K562 (cell line): ENCODE measurements at regions not wholly inside any gene's neighbourhood (a gene's known extent, or its start where the extent isn't known, plus 50 kb on each side); places are given as distances from the start of the nearest gene placed in this dataset.

Experiments used
- ATAC-seq: fragments of 200-7000 bp; cut with Tn5 transposase; 3 replicates; pipeline ENCODE4 v1.9.1; 2020; ENCODE audit warnings: moderate library complexity
- BruUV-seq: library from RNA; stranded (reverse); fragments of 400-500 nt; replicated peaks from 2 replicates; lab custom pipeline; 2021; lab: Mats Ljungman, UMichigan
- CTCF ChIA-PET: fragments of 300-600 bp; formaldehyde crosslinking; extraction: SDS; loops from one replicate; lab custom pipeline; 2021; ENCODE audit warnings: low intra/inter-chr PET ratio; lab: Yijun Ruan, JAX
- POLR2A ChIA-PET: fragments of 300-600, 350-650 bp; sonication (Branson Sonifier 250); formaldehyde crosslinking; extraction: SDS; loops from one replicate; lab custom pipeline; 2021; ENCODE audit warnings: antibody characterized with exemption, inconsistent platforms; lab: Yijun Ruan, JAX
- DNase-seq, 4 experiments: peaks; one replicate each; pipeline versions ENCODE4 v3.0.0 to v3.0.0-alpha.2; 2011 to 2018; ENCODE audit warnings: low spot score in 3 of 4, mixed read lengths in 3 of 4; ENCODE audit errors: extremely low read depth in 1 of 4
- FAIRE-seq: peaks from 2 replicates; lab custom pipeline; 2011; peaks lifted over from hg19 to GRCh38; lab: Jason Lieb, UNC
- H2AFZ ChIP-seq: 2 replicates; pipeline ENCODE4 v1.6.0; 2011; ENCODE audit warnings: low read depth, low read length, control low read depth, inconsistent platforms
- H3K27ac ChIP-seq: fragments of 200-600 bp; 3 replicates; pipeline ENCODE4 v1.8.0; 2011; ENCODE audit warnings: low read depth, mild to moderate bottlenecking, control low read depth, inconsistent platforms, low read length, moderate library complexity, mixed read lengths; ENCODE audit errors: extremely low read depth
- H3K27me3 ChIP-seq, 2 experiments: fragments of 300-600 bp in 1 of 2; 2 replicates in 1 of 2; 3 replicates in 1 of 2; pipeline versions ENCODE4 v1.6.0 to v1.8.0; 2011; ENCODE audit warnings: inconsistent platforms in 2 of 2, low read length in 2 of 2, mild to moderate bottlenecking in 1 of 2, mixed read lengths in 1 of 2, moderate library complexity in 1 of 2; ENCODE audit not compliant: control insufficient read depth in 2 of 2, insufficient read depth in 2 of 2
- H3K36me3 ChIP-seq: fragments of 300-600 bp; 3 replicates; pipeline ENCODE4 v1.8.0; 2011; ENCODE audit warnings: mild to moderate bottlenecking, low read length, inconsistent platforms; ENCODE audit not compliant: control insufficient read depth, insufficient read depth
- H3K4me1 ChIP-seq, 2 experiments: fragments of 200-600 bp in 1 of 2; replicated peaks in 1 of 2; 2 replicates in 1 of 2; 3 replicates in 1 of 2; pipeline versions ENCODE4 v1.5.1 to v1.8.0; 2011; ENCODE audit warnings: inconsistent platforms in 2 of 2, low read length in 2 of 2, mild to moderate bottlenecking in 1 of 2, mixed read lengths in 1 of 2, moderate library complexity in 1 of 2; ENCODE audit not compliant: control insufficient read depth in 2 of 2, insufficient read depth in 2 of 2
- H3K4me2 ChIP-seq: 2 replicates; pipeline ENCODE4 v1.6.1; 2011; ENCODE audit warnings: low read length, control low read depth, inconsistent platforms, mixed read lengths; ENCODE audit not compliant: insufficient read depth
- H3K4me3 ChIP-seq: fragments of 200-600 bp; sonication (generic), shearing (Covaris generic); 2 replicates; pipeline ENCODE4 v1.5.1; 2016; ENCODE audit warnings: control low read depth, inconsistent platforms
- H3K79me2 ChIP-seq: fragments of 200-600 bp; 3 replicates; pipeline ENCODE4 v1.8.0; 2011; ENCODE audit warnings: low read length, inconsistent platforms; ENCODE audit not compliant: control insufficient read depth, insufficient read depth
- H3K9ac ChIP-seq, 2 experiments: 2 replicates each; pipeline versions ENCODE4 v1.6.0 to v1.6.1; 2011; ENCODE audit warnings: low read depth in 2 of 2, low read length in 2 of 2, control low read depth in 1 of 2, inconsistent platforms in 1 of 2, mild to moderate bottlenecking in 1 of 2, mixed read lengths in 1 of 2; ENCODE audit not compliant: insufficient read depth in 1 of 2
- H3K9me1 ChIP-seq: one replicate; pipeline ENCODE4 v1.6.0; 2011; ENCODE audit warnings: inconsistent platforms, mild to moderate bottlenecking, low read length, moderate library complexity; ENCODE audit not compliant: control insufficient read depth, insufficient read depth
- H3K9me3 ChIP-seq: replicated peaks from 2 replicates; pipeline ENCODE4 v1.5.1; 2011; ENCODE audit warnings: low read depth, low read length, inconsistent platforms; ENCODE audit not compliant: control insufficient read depth, insufficient read depth
- H4K20me1 ChIP-seq: replicated peaks from 2 replicates; pipeline ENCODE4 v1.6.1; 2011; ENCODE audit warnings: low read length, inconsistent platforms, mixed read lengths; ENCODE audit not compliant: control insufficient read depth, insufficient read depth
- ATF3 ChIP-seq, 2 experiments: fragments of 450-650 bp in 1 of 2; sonication (generic) in 1 of 2; formaldehyde crosslinking in 1 of 2; IDR thresholded peaks in 1 of 2; conservative IDR thresholded peaks in 1 of 2; 2 replicates each; pipeline versions ENCODE4 v1.6.1 to v1.8.1; 2016 to 2023; ENCODE audit warnings: mild to moderate bottlenecking in 2 of 2, moderate library complexity in 2 of 2, inconsistent platforms in 1 of 2, missing genetic modification reagents in 1 of 2
- NCOA6 ChIP-seq: fragments of 450-650 bp; IDR thresholded peaks from 2 replicates; pipeline ENCODE4 v1.6.1; 2017; ENCODE audit warnings: mild to moderate bottlenecking
- NEUROD1 ChIP-seq: fragments of 150-350 bp; IDR thresholded peaks from 2 replicates; pipeline ENCODE4 v1.6.1; 2014; ENCODE audit warnings: borderline replicate concordance, low read length, low read depth; ENCODE audit not compliant: partially characterized antibody
- NFE2 ChIP-seq: IDR thresholded peaks from 2 replicates; pipeline ENCODE4 v1.6.1; 2014; ENCODE audit warnings: antibody characterized with exemption, low read depth
- NFRKB ChIP-seq: fragments of 450-650 bp; IDR thresholded peaks from 2 replicates; pipeline ENCODE4 v1.6.1; 2016; ENCODE audit warnings: low read depth
- PHTF2 ChIP-seq: fragments of 250-450 bp; sonication (Bioruptor Pico); IDR thresholded peaks from 2 replicates; pipeline ENCODE4 v1.5.0; 2021; ENCODE audit warnings: mild to moderate bottlenecking
- SETDB1 ChIP-seq: IDR thresholded peaks from one replicate; pipeline ENCODE4 v1.6.1; 2012; ENCODE audit warnings: low read length, control low read depth, inconsistent platforms
- ZNF197 ChIP-seq: fragments of 200-800 bp; sonication (Bioruptor generic); IDR thresholded peaks from 2 replicates; pipeline ENCODE4 v1.6.1; 2016; ENCODE audit warnings: low read depth, missing genetic modification characterization, missing compliant biosample characterization
- WGBS: fragments of 100-300 bp; shearing (Covaris generic); methylation state at CpG from one replicate; pipeline ENCODE4 v1.1.6; 2016; ENCODE audit warnings: low coverage, mixed read lengths; ENCODE audit not compliant: insufficient coverage; ENCODE audit errors: missing lambda C conversion rate; 5-methylcytosine and 5-hydroxymethylcytosine counted together
- in situ Hi-C: fragments of 300-500 bp; cut with MboI; formaldehyde crosslinking; loops from 4 replicates; pipeline ENCODE4 v1.15.0; 2018; ENCODE audit warnings: inconsistent platforms, mixed read lengths
- intact Hi-C: fragments of 100-400 bp; cut with micrococcal nuclease; formaldehyde crosslinking; loops from 2 replicates; pipeline ENCODE4 v1.14.2; 2022

DNA sequence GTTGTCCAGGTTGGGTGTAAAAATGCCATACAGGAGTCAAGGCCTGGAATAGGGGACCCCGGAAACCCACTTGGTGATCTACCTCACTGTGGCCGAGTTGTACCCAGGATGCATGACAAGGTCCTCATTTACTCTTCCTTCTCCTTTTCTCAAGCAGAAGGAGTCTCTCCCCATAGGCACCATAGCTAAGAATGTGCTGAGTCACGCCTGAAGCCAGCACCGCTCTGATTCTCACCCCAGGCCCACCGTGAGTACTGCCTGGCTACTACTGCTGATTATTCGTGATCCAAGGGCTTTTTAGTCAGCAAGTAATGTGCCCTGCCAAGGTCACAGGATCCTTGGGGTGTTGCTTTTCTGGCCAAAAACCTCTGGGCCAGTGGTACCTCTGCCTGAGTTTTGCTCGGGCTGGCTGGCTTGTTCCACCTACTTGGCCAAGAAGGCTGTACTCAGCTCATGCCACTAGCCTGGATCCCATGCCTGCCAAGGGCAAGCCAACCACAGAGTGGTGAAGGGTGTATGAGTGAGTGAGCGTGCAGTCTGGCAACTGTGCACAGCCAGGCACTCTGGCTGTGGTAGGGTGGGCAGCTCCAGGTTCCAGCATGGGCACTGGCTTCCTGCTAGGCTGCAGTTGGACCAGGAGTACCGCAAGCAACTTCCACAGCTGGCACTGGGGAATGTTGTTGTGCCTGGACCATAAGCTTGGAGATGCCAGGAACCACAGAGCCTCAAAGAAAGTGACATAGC is 650.1 kb upstream of the VRK2 start:
- TF ChIP-seq NFRKB (no peak), PHTF2 (CRISPR knock-in tag) (no peak), NFE2 (0 out of 2 replicates have a peak, but pooled peaks have one; percentile 15), NCOA6 (no peak), SETDB1 (no peak), ATF3 (IDR thresholded peaks at IDR 0.05) (no peak), ATF3 (CRISPR knock-in tag; conservative IDR thresholded peaks at IDR 0.05) (no peak), ZNF197 (CRISPR knock-in tag) (no peak), NEUROD1 (no peak)
- WGBS: 0% methylated on average over 9 of the region's 9 CpGs
- no TSS peak for BruUV-seq
- Histone ChIP-seq H3K27me3 (no peaks in the 10 kb centered on the region), H3K27ac (no peak overlapping the region), H3K9me1 (no peaks in the 10 kb centered on the region), H3K9me3 (no peaks in the 10 kb centered on the region; the same call in 1 of the 2 replicates), H3K9ac (no peak overlapping the region), H3K4me1 (no peaks in the 10 kb centered on the region), H3K4me3 (no peak overlapping the region), H2AFZ (no peak overlapping the region), H3K36me3 (no peaks in the 10 kb centered on the region), H3K79me2 (no peaks in the 10 kb centered on the region), H4K20me1 (no peaks in the 10 kb centered on the region), H3K4me2 (no peak overlapping the region)
- ChIA-PET CTCF (no interaction called here), POLR2A (no interaction called here)
- FAIRE-seq: no peak
- no peak for DNase-seq
- in situ Hi-C loops (no loop called here), intact Hi-C loops (no loop called here)
- no peak for ATAC-seq
